ENCODE measurements at regions not wholly inside any gene's neighbourhood (a gene's known extent, or its start where the extent isn't known, plus 50 kb on each side); places are given as distances from the start of the nearest gene placed in this dataset.

GRCh38 chr15:77808075-77808474 lies 175.4 kb upstream of the LINGO1 start:
- POLR2A ChIA-PET: no interaction called here
- no peak for DNase-seq (ENCODE audit: extremely low spot score)

GRCh38 chr15:77807611-77808010 lies 174.9 kb upstream of the LINGO1 start:
- ChIA-PET POLR2A (no interaction called here), CTCF (no interaction called here)
- DNase-seq (ENCODE audit: extremely low spot score): no peak

More at GRCh38 chr15:77808075-77808474, 175.4 kb upstream of the LINGO1 start:
- TF ChIP-seq SUZ12 (IDR thresholded peaks at IDR 0.05) (no peak), CTBP1 (IDR thresholded peaks at IDR 0.05; ENCODE audit: borderline replicate concordance) (no peak)
- CTCF ChIA-PET: no interaction called here

GRCh38 chr15:77807115-77807514 lies 174.4 kb upstream of the LINGO1 start:
- ChIA-PET POLR2A (no interaction called here), CTCF (no interaction called here)
- DNase-seq (ENCODE audit: extremely low spot score): no peak
- TF ChIP-seq ELF4 (IDR thresholded peaks at IDR 0.05) (no peak), HDGF (IDR thresholded peaks at IDR 0.05; ENCODE audit: borderline replicate concordance) (no peak), NFRKB (IDR thresholded peaks at IDR 0.05) (no peak), LEF1 (IDR thresholded peaks at IDR 0.05; ENCODE audit: borderline replicate concordance) (no peak), CTBP1 (IDR thresholded peaks at IDR 0.05; ENCODE audit: borderline replicate concordance) (no peak), L3MBTL2 (conservative IDR thresholded peaks at IDR 0.05) (no peak), ZNF384 (IDR thresholded peaks at IDR 0.05) (no peak), PKNOX1 (IDR thresholded peaks at IDR 0.05) (no peak)

More at GRCh38 chr15:77807611-77808010, 174.9 kb upstream of the LINGO1 start:
- TF ChIP-seq LEF1 (IDR thresholded peaks at IDR 0.05; ENCODE audit: borderline replicate concordance) (no peak), FOXA1 (IDR thresholded peaks at IDR 0.05) (no peak), TARDBP (IDR thresholded peaks at IDR 0.05) (no peak), SUZ12 (IDR thresholded peaks at IDR 0.05) (no peak), SP1 (IDR thresholded peaks at IDR 0.05) (no peak), L3MBTL2 (conservative IDR thresholded peaks at IDR 0.05) (no peak), BHLHE40 (IDR thresholded peaks at IDR 0.05; ENCODE audit: borderline replicate concordance) (no peak), NFRKB (IDR thresholded peaks at IDR 0.05) (no peak), ZNF384 (IDR thresholded peaks at IDR 0.05) (no peak), ARNT (IDR thresholded peaks at IDR 0.05) (no peak)

- no peak for TF ChIP-seq FOXM1 (IDR thresholded peaks at IDR 0.05; ENCODE audit: borderline replicate concordance)
- no peak for TF ChIP-seq CTBP1 (IDR thresholded peaks at IDR 0.05; ENCODE audit: borderline replicate concordance)
- no peak for TF ChIP-seq SUZ12 (IDR thresholded peaks at IDR 0.05)
- TF ChIP-seq FOXK2 (IDR thresholded peaks at IDR 0.05): no peak
- no peak for TF ChIP-seq PKNOX1 (IDR thresholded peaks at IDR 0.05)
- TF ChIP-seq NFRKB (IDR thresholded peaks at IDR 0.05): no peak
- no peak for TF ChIP-seq HDGF (IDR thresholded peaks at IDR 0.05; ENCODE audit: borderline replicate concordance)
- TF ChIP-seq ELF4 (IDR thresholded peaks at IDR 0.05): no peak
- TF ChIP-seq ARNT (IDR thresholded peaks at IDR 0.05): no peak
- TF ChIP-seq SP1 (IDR thresholded peaks at IDR 0.05): no peak
- no peak for TF ChIP-seq TARDBP (IDR thresholded peaks at IDR 0.05)
- TF ChIP-seq FOXA1 (IDR thresholded peaks at IDR 0.05): no peak
- no peak for TF ChIP-seq BHLHE40 (IDR thresholded peaks at IDR 0.05; ENCODE audit: borderline replicate concordance)
- TF ChIP-seq L3MBTL2 (conservative IDR thresholded peaks at IDR 0.05): no peak
- TF ChIP-seq LEF1 (IDR thresholded peaks at IDR 0.05; ENCODE audit: borderline replicate concordance): no peak
- no peak for TF ChIP-seq ZNF384 (IDR thresholded peaks at IDR 0.05)
- ChIA-PET POLR2A (no interaction called here), CTCF (interaction anchor here (1.2 kb wide), 1 partner anchor 18 kb away, joined by 3 read pairs; no protein-coding TSS in a partner anchor)
- DNase-seq (ENCODE audit: extremely low spot score): no peak
Measured at GRCh38 chr15:77804210-77804609, 171.5 kb upstream of the LINGO1 start.

GRCh38 chr15:77803487-77803886 lies 170.8 kb upstream of the LINGO1 start:
- TF ChIP-seq FOXA1 (IDR thresholded peaks at IDR 0.05): no peak
- no peak for TF ChIP-seq L3MBTL2 (conservative IDR thresholded peaks at IDR 0.05)
- no peak for TF ChIP-seq FOXK2 (IDR thresholded peaks at IDR 0.05)
- ChIA-PET POLR2A (no interaction called here), CTCF (interaction anchor here (1.2 kb wide), 1 partner anchor 19 kb away, joined by 3 read pairs; no protein-coding TSS in a partner anchor)
- no peak for DNase-seq (ENCODE audit: extremely low spot score)

- no peak for DNase-seq (ENCODE audit: extremely low spot score)
- TF ChIP-seq SUZ12 (IDR thresholded peaks at IDR 0.05) (no peak), FOXK2 (IDR thresholded peaks at IDR 0.05) (no peak), HDGF (IDR thresholded peaks at IDR 0.05; ENCODE audit: borderline replicate concordance) (no peak), PKNOX1 (IDR thresholded peaks at IDR 0.05) (no peak), TARDBP (IDR thresholded peaks at IDR 0.05) (no peak), L3MBTL2 (conservative IDR thresholded peaks at IDR 0.05) (no peak), FOXA1 (IDR thresholded peaks at IDR 0.05) (no peak), ELF4 (IDR thresholded peaks at IDR 0.05) (no peak), FOXM1 (IDR thresholded peaks at IDR 0.05; ENCODE audit: borderline replicate concordance) (no peak), LEF1 (IDR thresholded peaks at IDR 0.05; ENCODE audit: borderline replicate concordance) (no peak), ZNF384 (IDR thresholded peaks at IDR 0.05) (no peak), ARNT (IDR thresholded peaks at IDR 0.05) (no peak), BHLHE40 (IDR thresholded peaks at IDR 0.05; ENCODE audit: borderline replicate concordance) (no peak), SP1 (IDR thresholded peaks at IDR 0.05) (no peak), CTBP1 (IDR thresholded peaks at IDR 0.05; ENCODE audit: borderline replicate concordance) (no peak), NFRKB (IDR thresholded peaks at IDR 0.05) (no peak)
- ChIA-PET CTCF (no interaction called here), POLR2A (no interaction called here)
Measured at GRCh38 chr15:77800305-77800704, 167.6 kb upstream of the LINGO1 start.

- TF ChIP-seq ELF4 (IDR thresholded peaks at IDR 0.05): no peak
- no peak for TF ChIP-seq TARDBP (IDR thresholded peaks at IDR 0.05)
- no peak for TF ChIP-seq PKNOX1 (IDR thresholded peaks at IDR 0.05)
- no peak for TF ChIP-seq FOXA1 (IDR thresholded peaks at IDR 0.05)
- no peak for TF ChIP-seq BHLHE40 (IDR thresholded peaks at IDR 0.05; ENCODE audit: borderline replicate concordance)
- TF ChIP-seq NFRKB (IDR thresholded peaks at IDR 0.05): no peak
- no peak for TF ChIP-seq HDGF (IDR thresholded peaks at IDR 0.05; ENCODE audit: borderline replicate concordance)
- TF ChIP-seq L3MBTL2 (conservative IDR thresholded peaks at IDR 0.05): no peak
- TF ChIP-seq SUZ12 (IDR thresholded peaks at IDR 0.05): no peak
- no peak for TF ChIP-seq ZNF384 (IDR thresholded peaks at IDR 0.05)
- TF ChIP-seq ARNT (IDR thresholded peaks at IDR 0.05): no peak
- no peak for TF ChIP-seq SP1 (IDR thresholded peaks at IDR 0.05)
- TF ChIP-seq FOXK2 (IDR thresholded peaks at IDR 0.05): no peak
- TF ChIP-seq LEF1 (IDR thresholded peaks at IDR 0.05; ENCODE audit: borderline replicate concordance): no peak
- TF ChIP-seq FOXM1 (IDR thresholded peaks at IDR 0.05; ENCODE audit: borderline replicate concordance): no peak
- TF ChIP-seq CTBP1 (IDR thresholded peaks at IDR 0.05; ENCODE audit: borderline replicate concordance): no peak
Measured at GRCh38 chr15:77798847-77799246, 166.1 kb upstream of the LINGO1 start.

More at GRCh38 chr15:77798847-77799246, 166.1 kb upstream of the LINGO1 start:
- ChIA-PET POLR2A (no interaction called here), CTCF (interaction anchor here (1.2 kb wide), 1 partner anchor 166 kb away, joined by 5 read pairs; no protein-coding TSS in a partner anchor)
- no peak for DNase-seq (ENCODE audit: extremely low spot score)

Measured in HEK293T (cell line).